Osteocyte (in vitro differentiated cells): ENCODE measurements at regions not wholly inside any gene's neighbourhood (a gene's known extent, or its start where the extent isn't known, plus 50 kb on each side); places are given as distances from the start of the nearest gene placed in this dataset.

Experiments
- DNase-seq: peaks from one replicate; pipeline ENCODE4 v3.0.0; 2021; ENCODE audit warnings: mixed read lengths; ENCODE audit not compliant: unreplicated experiment; ENCODE audit errors: extremely low spot score
- H3K27ac Mint-ChIP-seq: one replicate; pipeline ENCODE4 v1.8.0; 2021; ENCODE audit warnings: mild to moderate bottlenecking, mixed read lengths; ENCODE audit not compliant: unreplicated experiment
- H3K27me3 Mint-ChIP-seq: one replicate; pipeline ENCODE4 v1.8.0; 2021; ENCODE audit warnings: mixed read lengths; ENCODE audit not compliant: unreplicated experiment
- H3K36me3 Mint-ChIP-seq: one replicate; pipeline ENCODE4 v1.8.0; 2021; ENCODE audit warnings: mixed read lengths; ENCODE audit not compliant: unreplicated experiment
- H3K4me1 Mint-ChIP-seq: one replicate; pipeline ENCODE4 v1.8.0; 2021; ENCODE audit warnings: mixed read lengths; ENCODE audit not compliant: unreplicated experiment
- H3K4me3 Mint-ChIP-seq: one replicate; pipeline ENCODE4 v1.8.0; 2021; ENCODE audit warnings: mild to moderate bottlenecking, moderate library complexity, mixed read lengths; ENCODE audit not compliant: unreplicated experiment
- H3K9me3 Mint-ChIP-seq: one replicate; pipeline ENCODE4 v1.8.0; 2021; ENCODE audit warnings: mixed read lengths; ENCODE audit not compliant: unreplicated experiment
- CTCF ChIP-seq: fragments of 200-600 bp; sonication (generic); IDR thresholded peaks from 2 replicates; pipeline ENCODE4 v1.5.0; 2021; ENCODE audit warnings: antibody characterized with exemption, mild to moderate bottlenecking, moderate library complexity

- Mint-ChIP-seq H3K36me3 (no peaks in the 10 kb centered on the region), H3K9me3 (no peaks in the 10 kb centered on the region), H3K27ac (no peak overlapping the region), H3K27me3 (peaks cover 39% of the 10 kb centered on the region), H3K4me1 (no peaks in the 10 kb centered on the region), H3K4me3 (no peak overlapping the region)
- TF ChIP-seq CTCF: no peak
- no peak for DNase-seq
These were observed 908.6 kb upstream of the EDIL3 start for GRCh38 chr5:85293145-85293785.

- DNase-seq: no peak
- no peak for TF ChIP-seq CTCF
- Mint-ChIP-seq H3K4me1 (no peaks in the 10 kb centered on the region), H3K27me3 (peaks cover 25% of the 10 kb centered on the region), H3K4me3 (no peak overlapping the region), H3K27ac (no peak overlapping the region), H3K36me3 (no peaks in the 10 kb centered on the region), H3K9me3 (no peaks in the 10 kb centered on the region)
These were observed 919.8 kb upstream of the EDIL3 start for GRCh38 chr5:85304524-85304923.

GRCh38 chr5:85305766-85306165 is 921.1 kb upstream of the EDIL3 start:
- no peaks in the 10 kb centered on the region for H3K9me3 Mint-ChIP-seq
- no peak for TF ChIP-seq CTCF
- DNase-seq: no peak
- peaks cover 18% of the 10 kb centered on the region for H3K27me3 Mint-ChIP-seq
- H3K27ac Mint-ChIP-seq: no peak overlapping the region
- no peak overlapping the region for H3K4me3 Mint-ChIP-seq
- no peaks in the 10 kb centered on the region for H3K36me3 Mint-ChIP-seq
- H3K4me1 Mint-ChIP-seq: no peaks in the 10 kb centered on the region

- Mint-ChIP-seq H3K27ac (no peak overlapping the region), H3K9me3 (no peaks in the 10 kb centered on the region), H3K4me1 (no peaks in the 10 kb centered on the region), H3K27me3 (peaks cover 12% of the 10 kb centered on the region), H3K4me3 (no peak overlapping the region), H3K36me3 (no peaks in the 10 kb centered on the region)
- no peak for DNase-seq
- TF ChIP-seq CTCF: no peak
These were observed 926.9 kb upstream of the EDIL3 start for GRCh38 chr5:85311536-85311935.

GRCh38 chr5:85320495-85320894 is 935.8 kb upstream of the EDIL3 start:
- peaks cover 6% of the 10 kb centered on the region for H3K27me3 Mint-ChIP-seq
- H3K36me3 Mint-ChIP-seq: no peaks in the 10 kb centered on the region
- H3K9me3 Mint-ChIP-seq: no peaks in the 10 kb centered on the region
- no peak overlapping the region for H3K27ac Mint-ChIP-seq
- no peak overlapping the region for H3K4me3 Mint-ChIP-seq
- no peaks in the 10 kb centered on the region for H3K4me1 Mint-ChIP-seq
- no peak for TF ChIP-seq CTCF
- DNase-seq: no peak
